H1 (cell line): ENCODE measurements at regions not wholly inside any gene's neighbourhood (a gene's known extent, or its start where the extent isn't known, plus 50 kb on each side); places are given as distances from the start of the nearest gene placed in this dataset.
"Not testable (repeated sequence)": the region's sequence is repeated elsewhere in the genome, so short reads cannot be mapped to it uniquely, and the experiment has no call there.

Experiments used
- CTCF ChIA-PET: fragments of 300-600 bp; sonication (Branson Sonifier 250); formaldehyde crosslinking; loops from one replicate; lab custom pipeline; 2021; ENCODE audit not compliant: partially characterized antibody; lab: Charles Lee
- POLR2A ChIA-PET: fragments of 300-600 bp; sonication (Branson Sonifier 250); formaldehyde crosslinking; loops from one replicate; lab custom pipeline; 2021; ENCODE audit warnings: inconsistent platforms; ENCODE audit not compliant: partially characterized antibody; lab: Charles Lee
- DNase-seq, 2 experiments: peaks; one replicate each; pipeline versions ENCODE4 v3.0.0 to v3.0.0-alpha.2; 2010 to 2022; ENCODE audit warnings: low spot score in 2 of 2, low read depth in 1 of 2, mixed read lengths in 1 of 2
- FAIRE-seq: peaks from 2 replicates; lab custom pipeline; 2011; peaks lifted over from hg19 to GRCh38; lab: Jason Lieb, UNC
- H2AFZ ChIP-seq: 2 replicates; pipeline ENCODE4 v1.8.1; 2012; ENCODE audit warnings: low read length, inconsistent platforms
- H2AK5ac ChIP-seq: 2 replicates; pipeline ENCODE4 v1.6.1; 2013; ENCODE audit warnings: low read depth, low read length
- H2BK120ac ChIP-seq: replicated peaks from 2 replicates; pipeline ENCODE3; 2013; ENCODE audit warnings: low read depth, low read length, inconsistent platforms
- H2BK12ac ChIP-seq: 2 replicates; pipeline ENCODE4 v1.6.1; 2013; ENCODE audit warnings: low read depth, low read length
- H2BK15ac ChIP-seq: 2 replicates; pipeline ENCODE4 v1.6.1; 2013; ENCODE audit warnings: low read length
- H2BK20ac ChIP-seq: 2 replicates; pipeline ENCODE4 v1.6.1; 2013; ENCODE audit warnings: low read length
- H2BK5ac ChIP-seq: 2 replicates; pipeline ENCODE4 v1.6.1; 2013; ENCODE audit warnings: low read depth, low read length
- H3K14ac ChIP-seq: 2 replicates; pipeline ENCODE4 v1.6.1; 2013; ENCODE audit warnings: inconsistent platforms; ENCODE audit not compliant: insufficient read length
- H3K18ac ChIP-seq: 2 replicates; pipeline ENCODE4 v1.6.1; 2013; ENCODE audit warnings: low read length; ENCODE audit errors: extremely low read depth
- H3K23ac ChIP-seq: 2 replicates; pipeline ENCODE4 v1.6.1; 2013; ENCODE audit warnings: inconsistent platforms; ENCODE audit not compliant: insufficient read length
- H3K23me2 ChIP-seq: 2 replicates; pipeline ENCODE4 v1.6.1; 2013; ENCODE audit warnings: low read depth, low read length
- H3K27ac ChIP-seq: 2 replicates; pipeline ENCODE4 v1.6.1; 2011; ENCODE audit warnings: low read depth, low read length, inconsistent platforms
- H3K27me3 ChIP-seq, 4 experiments: replicated peaks in 1 of 4; 1 replicate in 1 of 4; 2 replicates in 3 of 4; pipeline versions ENCODE4 v1.6.1 to v1.8.1; 2011 to 2013; ENCODE audit warnings: low read length in 3 of 4, mild to moderate bottlenecking in 3 of 4, inconsistent platforms in 2 of 4, mixed read lengths in 2 of 4, moderate library complexity in 1 of 4; ENCODE audit not compliant: control insufficient read depth in 3 of 4, insufficient read depth in 3 of 4; ENCODE audit errors: extremely low read depth in 1 of 4
- H3K36me3 ChIP-seq, 4 experiments: 2 replicates each; pipeline versions ENCODE4 v1.6.1 to v1.8.1; 2011 to 2013; ENCODE audit warnings: mild to moderate bottlenecking in 4 of 4, low read length in 3 of 4, moderate library complexity in 2 of 4, control low read depth in 1 of 4, inconsistent platforms in 1 of 4; ENCODE audit not compliant: insufficient read depth in 4 of 4, control insufficient read depth in 2 of 4
- H3K4ac ChIP-seq: replicated peaks from 2 replicates; pipeline ENCODE3; 2013; ENCODE audit warnings: low read length, low read depth, mixed read lengths, inconsistent platforms; ENCODE audit not compliant: insufficient read length
- H3K4me1 ChIP-seq, 4 experiments: replicated peaks in 1 of 4; 1 replicate in 1 of 4; 2 replicates in 3 of 4; pipeline versions ENCODE4 v1.6.1 to v1.8.1; 2011 to 2013; ENCODE audit warnings: low read length in 3 of 4, inconsistent platforms in 2 of 4, mixed read lengths in 1 of 4; ENCODE audit not compliant: insufficient read depth in 4 of 4, control insufficient read depth in 3 of 4
- H3K4me2 ChIP-seq, 2 experiments: 2 replicates each; pipeline versions ENCODE4 v1.6.1 to v1.8.1; 2011 to 2013; ENCODE audit warnings: low read depth in 2 of 2, low read length in 2 of 2, control low read depth in 1 of 2, inconsistent platforms in 1 of 2, mild to moderate bottlenecking in 1 of 2; ENCODE audit not compliant: insufficient read depth in 1 of 2
- H3K4me3 ChIP-seq, 4 experiments: fragments of 200-600, 300-600 bp in 1 of 4; sonication (generic), shearing (Covaris generic), sonication (Bioruptor Twin) in 1 of 4; 2 replicates each; pipeline versions ENCODE4 v1.5.1 to v1.8.1; 2011 to 2016; ENCODE audit warnings: low read length in 4 of 4, low read depth in 3 of 4, control low read depth in 2 of 4, inconsistent platforms in 2 of 4, mild to moderate bottlenecking in 2 of 4, mixed read lengths in 1 of 4, moderate library complexity in 1 of 4; ENCODE audit not compliant: insufficient read depth in 2 of 4; ENCODE audit errors: extremely low read depth in 1 of 4
- H3K56ac ChIP-seq: replicated peaks from 2 replicates; pipeline ENCODE3; 2013; ENCODE audit warnings: low read depth, mild to moderate bottlenecking, mixed read lengths, low read length, inconsistent platforms; ENCODE audit not compliant: insufficient read length
- H3K79me1 ChIP-seq: 2 replicates; pipeline ENCODE4 v1.6.1; 2013; ENCODE audit warnings: low read depth, low read length, control low read depth
- H3K79me2 ChIP-seq, 2 experiments: 2 replicates each; pipeline versions ENCODE4 v1.6.1 to v1.8.1; 2012 to 2013; ENCODE audit warnings: low read length in 2 of 2, mild to moderate bottlenecking in 2 of 2, inconsistent platforms in 1 of 2; ENCODE audit not compliant: insufficient read depth in 2 of 2, control insufficient read depth in 1 of 2
- H3K9ac ChIP-seq, 4 experiments: replicated peaks in 1 of 4; 1 replicate in 1 of 4; 2 replicates in 3 of 4; pipeline versions ENCODE4 v1.6.1 to v1.8.1; 2011 to 2013; ENCODE audit warnings: low read depth in 3 of 4, low read length in 3 of 4, control low read depth in 2 of 4, mild to moderate bottlenecking in 2 of 4, moderate library complexity in 2 of 4, inconsistent platforms in 1 of 4; ENCODE audit errors: extremely low read depth in 1 of 4
- H3K9me3 ChIP-seq, 2 experiments: 2 replicates each; pipeline versions ENCODE4 v1.6.1 to v1.8.1; 2012 to 2013; ENCODE audit warnings: mild to moderate bottlenecking in 2 of 2, moderate library complexity in 2 of 2, control low read depth in 1 of 2, inconsistent platforms in 1 of 2, low read depth in 1 of 2, low read length in 1 of 2, mixed read lengths in 1 of 2; ENCODE audit not compliant: insufficient read depth in 2 of 2
- H4K20me1 ChIP-seq, 2 experiments: replicated peaks in 1 of 2; 2 replicates each; pipeline versions ENCODE3 to v1.8.1; 2011 to 2013; ENCODE audit warnings: inconsistent platforms in 2 of 2, low read length in 2 of 2, mild to moderate bottlenecking in 1 of 2; ENCODE audit not compliant: insufficient read depth in 2 of 2, control insufficient read depth in 1 of 2
- H4K5ac ChIP-seq: 2 replicates; pipeline ENCODE4 v1.6.1; 2013; ENCODE audit warnings: low read length, low read depth, mixed read lengths, inconsistent platforms; ENCODE audit not compliant: insufficient read length
- H4K8ac ChIP-seq: 2 replicates; pipeline ENCODE4 v1.8.0; 2013; ENCODE audit warnings: mild to moderate bottlenecking, moderate library complexity, low read length, inconsistent platforms; ENCODE audit not compliant: insufficient read depth; ENCODE audit errors: extremely low read depth
- H4K91ac ChIP-seq: replicated peaks from 2 replicates; pipeline ENCODE3; 2013; ENCODE audit warnings: low read length, mixed read lengths, inconsistent platforms; ENCODE audit not compliant: insufficient read length
- WGBS, 2 experiments: shearing (Covaris generic) in 1 of 2; methylation state at CpG; one replicate each; pipeline versions ENCODE4 v1.1.6 to v1.1.7; 2013 to 2015; ENCODE audit warnings: low lambda C conversion rate in 2 of 2, mixed read lengths in 2 of 2, inconsistent platforms in 1 of 2, low coverage in 1 of 2, missing lambda C conversion rate in 1 of 2; ENCODE audit not compliant: insufficient replicate concordance in 2 of 2, insufficient coverage in 1 of 2, insufficient read length in 1 of 2; ENCODE audit errors: extremely low coverage in 1 of 2, missing lambda C conversion rate in 1 of 2; 5-methylcytosine and 5-hydroxymethylcytosine counted together

DNA sequence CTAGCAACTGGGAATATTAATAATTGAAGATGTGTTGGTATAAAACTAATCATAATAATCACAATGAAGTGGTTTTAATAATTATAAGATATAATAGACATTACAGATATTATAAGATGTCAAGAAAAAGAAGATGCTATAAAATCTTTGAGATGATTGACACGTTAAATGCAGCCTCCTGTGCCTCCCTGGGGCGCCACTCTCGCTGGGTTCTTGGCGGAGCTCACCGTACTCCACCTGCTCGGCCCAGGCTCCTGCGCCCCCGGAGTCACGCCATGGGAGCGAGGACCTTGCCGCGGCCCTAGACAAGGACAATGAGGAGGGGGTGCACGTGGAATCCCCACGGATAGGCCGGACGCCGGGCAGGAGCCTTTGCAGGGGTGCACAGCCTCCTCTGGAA is 942.1 kb upstream of the TPTE start:
- H3K36me3 ChIP-seq, H2BK5ac ChIP-seq, H4K20me1 ChIP-seq, H3K27me3 ChIP-seq, H3K23me2 ChIP-seq, H4K5ac ChIP-seq, POLR2A ChIA-PET, H2BK15ac ChIP-seq, H4K91ac ChIP-seq, H3K79me1 ChIP-seq, H3K27ac ChIP-seq, H2BK20ac ChIP-seq, FAIRE-seq, DNase-seq, H3K79me2 ChIP-seq, H3K14ac ChIP-seq, H2BK12ac ChIP-seq, H3K9ac ChIP-seq, H2BK120ac ChIP-seq, H3K4me2 ChIP-seq, H3K56ac ChIP-seq, H2AK5ac ChIP-seq, H3K23ac ChIP-seq, H3K4ac ChIP-seq, H3K4me3 ChIP-seq, H3K4me1 ChIP-seq, H4K8ac ChIP-seq, H3K9me3 ChIP-seq, H2AFZ ChIP-seq, H3K18ac ChIP-seq, CTCF ChIA-PET: not testable (repeated sequence)
- 70% methylated on average over 1 of the region's 17 CpGs; no CpG with 5 or more reads in 1 of the 2 experiments for WGBS, 2 experiments

DNA sequence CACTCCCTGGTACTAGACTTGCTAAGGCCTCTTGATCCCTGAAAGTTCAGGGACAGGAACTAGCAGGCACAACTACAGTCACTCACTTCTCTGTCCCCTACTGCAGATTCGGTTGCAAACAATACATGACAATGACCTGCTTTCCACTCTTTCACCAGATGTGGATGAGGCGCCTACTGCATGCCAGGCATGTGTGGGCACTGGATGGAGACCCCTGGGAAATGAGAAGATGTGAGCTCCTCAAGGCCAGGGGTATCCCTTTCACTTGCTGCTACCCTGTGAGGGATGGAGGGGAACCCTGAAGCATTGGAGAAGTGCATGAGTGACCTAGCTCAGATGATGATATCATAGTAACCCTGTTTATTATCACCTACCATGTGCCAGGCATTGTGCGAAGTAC is 933.4 kb upstream of the TPTE start:
- H4K20me1 ChIP-seq, H2BK15ac ChIP-seq, H3K36me3 ChIP-seq, H2AFZ ChIP-seq, H4K8ac ChIP-seq, H3K4me1 ChIP-seq, H4K5ac ChIP-seq, H3K27me3 ChIP-seq, CTCF ChIA-PET, H2AK5ac ChIP-seq, FAIRE-seq, H2BK20ac ChIP-seq, H3K23ac ChIP-seq, DNase-seq, H3K27ac ChIP-seq, H3K79me2 ChIP-seq, POLR2A ChIA-PET, H3K4me2 ChIP-seq, H3K4ac ChIP-seq, H4K91ac ChIP-seq, H3K18ac ChIP-seq, H3K9ac ChIP-seq, H3K23me2 ChIP-seq, H3K79me1 ChIP-seq, H2BK12ac ChIP-seq, H3K56ac ChIP-seq, H2BK120ac ChIP-seq, H3K9me3 ChIP-seq, H3K14ac ChIP-seq, H3K4me3 ChIP-seq, H2BK5ac ChIP-seq: not testable (repeated sequence)
- WGBS, 2 experiments = 56% methylated on average over 2 of the region's 3 CpGs; no CpG with 5 or more reads in 1 of the 2 experiments
